Gastroesophageal sphincter (tissue), 4 donors: ENCODE measurements at regions not wholly inside any gene's neighbourhood (a gene's known extent, or its start where the extent isn't known, plus 50 kb on each side); places are given as distances from the start of the nearest gene placed in this dataset.
"Not testable (repeated sequence)": the region's sequence is repeated elsewhere in the genome, so short reads cannot be mapped to it uniquely, and the experiment has no call there.

Experiments
- ATAC-seq: fragments of 150-250 bp; one replicate; pipeline ENCODE4 v1.9.1; 2016; ENCODE audit warnings: mild to moderate bottlenecking, moderate library complexity
- H3K27ac ChIP-seq, 4 donors: fragments of 200-600 bp; sonication (generic) in 3 of 4; 1 replicate in 3 of 4; 2 replicates in 1 of 4; pipeline ENCODE4 v1.5.1; 2016 to 2019
- H3K27me3 ChIP-seq: fragments of 200-600 bp; sonication (generic); one replicate; pipeline ENCODE4 v1.5.1; 2019
- H3K36me3 ChIP-seq, 2 donors: fragments of 200-600 bp; sonication (generic); one replicate each; pipeline ENCODE4 v1.5.1; 2019; ENCODE audit warnings: control low read depth in 1 of 2
- H3K4me1 ChIP-seq, 3 donors: fragments of 200-600 bp; sonication (generic); 1 replicate in 2 of 3; 2 replicates in 1 of 3; pipeline ENCODE4 v1.5.1; 2016 to 2019; ENCODE audit warnings: control low read depth in 2 of 3
- H3K4me3 ChIP-seq, 2 donors: fragments of 200-600 bp; sonication (generic); one replicate each; pipeline ENCODE4 v1.5.1; 2019; ENCODE audit warnings: mild to moderate bottlenecking in 1 of 2, moderate library complexity in 1 of 2
- H3K9me3 ChIP-seq, 3 donors: fragments of 200-600 bp; sonication (generic); one replicate each; pipeline ENCODE4 v1.5.1; 2017 to 2019; ENCODE audit warnings: control low read depth in 2 of 3
- EP300 ChIP-seq: sonication (generic); formaldehyde crosslinking; IDR thresholded peaks from one replicate; pipeline ENCODE4 v1.6.1; 2017; ENCODE audit warnings: antibody characterized with exemption, mild to moderate bottlenecking
- POLR2A ChIP-seq, 2 donors: fragments of 450-650 bp; IDR thresholded peaks; one replicate each; pipeline ENCODE4 v1.6.1; 2017; ENCODE audit warnings: antibody characterized with exemption in 2 of 2, mild to moderate bottlenecking in 2 of 2, moderate library complexity in 1 of 2
- POLR2AphosphoS5 ChIP-seq: sonication (generic); formaldehyde crosslinking; IDR thresholded peaks from one replicate; pipeline ENCODE4 v1.6.1; 2017; ENCODE audit warnings: antibody characterized with exemption
- WGBS, 2 donors: methylation state at CpG; one replicate each; pipeline ENCODE4 v1.1.5; 2018; ENCODE audit warnings: low coverage in 1 of 2; 5-methylcytosine and 5-hydroxymethylcytosine counted together
- TF ChIP-seq, protein P1 (sequence below), 4 experiments: fragments of 200-600 bp in 2 of 4; fragments of 450-650 bp in 2 of 4; sonication (generic) in 1 of 4; IDR thresholded peaks; one replicate each; pipeline ENCODE4 v1.5.1; 2017 to 2019; ENCODE audit warnings: antibody characterized with exemption in 4 of 4, mild to moderate bottlenecking in 2 of 4, moderate library complexity in 2 of 4

DNA sequence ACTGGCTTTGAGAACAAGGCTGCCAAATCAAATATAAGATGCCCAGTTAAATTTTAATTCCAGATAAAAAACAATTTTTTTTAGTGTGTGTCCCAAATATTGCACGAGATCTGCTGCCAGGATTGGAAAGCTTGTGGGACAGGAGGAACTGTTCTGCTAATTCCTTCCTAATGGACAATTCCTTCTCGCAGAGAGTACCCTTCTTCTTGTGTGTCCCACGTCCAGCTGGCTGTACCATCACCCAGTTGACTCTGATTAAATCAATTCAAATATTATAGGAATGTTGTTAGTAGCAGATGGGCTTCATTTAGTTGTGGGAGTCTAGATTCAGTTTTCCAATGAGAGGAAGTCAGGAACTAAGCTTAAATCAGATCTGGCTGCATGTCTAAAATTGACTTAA is 347.9 kb upstream of the ATP10A start:
- Histone ChIP-seq H3K27me3 (no peaks in the 10 kb centered on the region), H3K27ac (no peak overlapping the region), H3K4me3 (no peak overlapping the region), H3K36me3 (no peaks in the 10 kb centered on the region), H3K9me3 (no peaks in the 10 kb centered on the region), H3K4me1 (no peaks in the 10 kb centered on the region)
- no peak for ATAC-seq
- 51 to 52% methylated on average over 2 to 3 of the region's 3 CpGs for WGBS, 2 donors
- TF ChIP-seq POLR2A (IDR thresholded peaks at IDR 0.05), result no peak

DNA sequence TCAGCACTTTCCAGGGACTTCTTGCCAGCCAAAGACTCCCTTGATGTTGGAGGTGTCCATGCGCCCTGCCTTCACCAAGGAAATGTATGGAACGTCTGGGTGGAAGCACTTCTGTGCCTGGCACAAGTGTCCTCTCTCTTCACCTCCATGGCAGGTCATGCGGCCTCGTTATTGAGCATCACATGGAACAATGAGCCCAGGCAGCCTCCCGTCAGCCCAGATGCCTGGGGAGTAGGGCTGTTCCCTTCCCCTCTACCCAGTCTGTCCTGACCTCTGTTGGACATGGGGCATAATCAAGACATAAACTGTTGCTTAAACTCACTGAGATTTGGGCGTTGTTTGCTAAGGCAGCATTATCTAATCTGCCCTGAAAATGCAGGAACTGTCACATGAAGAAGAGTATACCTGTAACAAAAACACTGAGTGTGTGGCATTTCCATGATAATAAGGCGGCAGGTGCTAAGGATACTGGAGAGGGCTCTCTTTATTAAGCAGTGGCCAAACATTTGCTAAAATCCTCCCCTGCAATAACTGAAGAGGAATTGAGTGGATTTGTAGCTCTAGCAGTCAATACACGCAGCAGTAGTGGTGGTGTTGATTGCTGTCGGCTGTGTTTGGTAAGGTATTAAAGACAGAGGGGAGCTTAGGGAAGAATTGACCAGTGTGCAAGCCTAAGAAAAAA is 338.2 kb upstream of the ATP10A start:
- no peak overlapping the region for H3K27ac ChIP-seq
- TF ChIP-seq, protein P1, sequence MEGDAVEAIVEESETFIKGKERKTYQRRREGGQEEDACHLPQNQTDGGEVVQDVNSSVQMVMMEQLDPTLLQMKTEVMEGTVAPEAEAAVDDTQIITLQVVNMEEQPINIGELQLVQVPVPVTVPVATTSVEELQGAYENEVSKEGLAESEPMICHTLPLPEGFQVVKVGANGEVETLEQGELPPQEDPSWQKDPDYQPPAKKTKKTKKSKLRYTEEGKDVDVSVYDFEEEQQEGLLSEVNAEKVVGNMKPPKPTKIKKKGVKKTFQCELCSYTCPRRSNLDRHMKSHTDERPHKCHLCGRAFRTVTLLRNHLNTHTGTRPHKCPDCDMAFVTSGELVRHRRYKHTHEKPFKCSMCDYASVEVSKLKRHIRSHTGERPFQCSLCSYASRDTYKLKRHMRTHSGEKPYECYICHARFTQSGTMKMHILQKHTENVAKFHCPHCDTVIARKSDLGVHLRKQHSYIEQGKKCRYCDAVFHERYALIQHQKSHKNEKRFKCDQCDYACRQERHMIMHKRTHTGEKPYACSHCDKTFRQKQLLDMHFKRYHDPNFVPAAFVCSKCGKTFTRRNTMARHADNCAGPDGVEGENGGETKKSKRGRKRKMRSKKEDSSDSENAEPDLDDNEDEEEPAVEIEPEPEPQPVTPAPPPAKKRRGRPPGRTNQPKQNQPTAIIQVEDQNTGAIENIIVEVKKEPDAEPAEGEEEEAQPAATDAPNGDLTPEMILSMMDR (IDR thresholded peaks at IDR 0.05), result no peak
- TF ChIP-seq POLR2A (IDR thresholded peaks at IDR 0.05) (no peak), POLR2AphosphoS5 (no peak), EP300 (no peak)
- no peak overlapping the region for H3K4me3 ChIP-seq
- H3K36me3 ChIP-seq, result no peaks in the 10 kb centered on the region
- H3K27me3 ChIP-seq, result no peaks in the 10 kb centered on the region
- ATAC-seq, result no peak
- WGBS, 2 donors, result 69 to 79% methylated on average over 5 to 9 of the region's 9 CpGs
- no peaks in the 10 kb centered on the region for H3K4me1 ChIP-seq
- no peaks in the 10 kb centered on the region for H3K9me3 ChIP-seq

DNA sequence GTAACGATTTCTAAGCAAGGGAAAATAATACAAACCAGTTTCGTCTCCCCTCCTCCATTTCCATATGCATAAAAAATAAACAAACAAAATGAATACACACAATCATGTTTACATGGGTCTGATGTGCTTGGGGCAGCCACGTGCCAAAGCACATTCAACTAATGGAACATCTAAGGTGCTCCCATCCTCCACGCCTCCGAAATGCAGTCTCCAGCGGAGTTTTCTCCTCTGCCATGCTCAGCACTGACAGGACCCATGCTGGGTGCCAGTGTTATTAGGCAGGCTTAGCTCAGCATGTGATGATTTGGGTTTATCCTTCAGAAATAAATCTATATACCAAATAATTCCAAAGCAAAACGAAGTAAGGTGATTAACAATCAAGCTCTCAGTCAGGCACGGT is 337.3 kb upstream of the ATP10A start:
- H3K27me3 ChIP-seq, result no peaks in the 10 kb centered on the region
- WGBS, 2 donors, result 41 to 74% methylated on average over 6 to 7 of the region's 8 CpGs

DNA sequence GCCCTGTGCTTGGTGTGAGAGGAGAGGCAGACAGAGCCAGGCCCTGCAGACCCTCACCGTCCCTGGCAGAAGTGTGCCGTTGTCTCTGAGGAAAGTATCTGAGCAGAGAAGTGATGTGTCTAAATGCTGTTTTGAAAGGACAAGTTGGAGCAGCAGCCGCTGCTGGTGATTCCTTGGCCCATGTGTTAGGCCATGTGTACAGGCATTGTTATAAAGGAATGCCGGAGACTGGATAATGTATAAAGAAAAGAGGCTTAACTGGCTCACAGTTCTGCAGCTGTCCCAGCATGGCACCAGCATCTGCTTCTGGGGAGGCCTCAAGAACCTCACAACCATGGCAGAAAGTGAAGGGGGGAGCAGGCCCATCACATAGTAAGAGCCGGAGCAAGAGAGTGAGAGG is 334.6 kb upstream of the ATP10A start:
- TF ChIP-seq, protein P1 (IDR thresholded peaks at IDR 0.05), result no peak
- TF ChIP-seq POLR2AphosphoS5, result no peak
- no peak for TF ChIP-seq POLR2A (IDR thresholded peaks at IDR 0.05)
- TF ChIP-seq EP300, result no peak
- ATAC-seq, result no peak
- Histone ChIP-seq H3K27ac (no peak overlapping the region), H3K9me3 (no peaks in the 10 kb centered on the region), H3K36me3 (no peaks in the 10 kb centered on the region), H3K4me3 (no peak overlapping the region), H3K4me1 (no peaks in the 10 kb centered on the region), H3K27me3 (no peaks in the 10 kb centered on the region)
- WGBS, 2 donors, result 80 to 100% methylated on average over 1 to 3 of the region's 5 CpGs

More for the DNA sequence above, 337.3 kb upstream of the ATP10A start:
- TF ChIP-seq EP300 (no peak), POLR2A (IDR thresholded peaks at IDR 0.05) (no peak)
- no peak overlapping the region for H3K4me3 ChIP-seq
- no peaks in the 10 kb centered on the region for H3K9me3 ChIP-seq
- ATAC-seq, result no peak
- no peaks in the 10 kb centered on the region for H3K4me1 ChIP-seq
- no peaks in the 10 kb centered on the region for H3K36me3 ChIP-seq
- H3K27ac ChIP-seq, result no peak overlapping the region

DNA sequence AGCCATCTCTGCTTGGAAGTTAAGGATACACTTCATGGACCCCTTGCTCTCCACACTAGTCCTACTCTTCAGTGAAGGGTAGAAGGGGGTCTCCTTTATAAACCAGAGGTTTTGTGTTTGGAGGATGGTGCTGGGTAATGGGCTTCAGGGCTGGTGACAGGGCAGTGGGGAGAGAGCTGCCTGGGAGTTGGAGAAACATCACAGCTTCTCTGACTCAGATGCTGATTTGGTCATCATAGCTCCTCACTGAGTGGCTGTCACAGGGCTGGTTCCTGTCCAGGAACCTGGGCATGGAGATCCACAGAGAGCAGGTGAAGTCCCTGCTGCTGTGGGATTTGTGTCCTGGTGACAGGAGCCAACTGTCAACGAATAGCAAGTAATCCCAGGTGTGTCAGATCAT is 333.9 kb upstream of the ATP10A start:
- Histone ChIP-seq H3K4me3 (no peak overlapping the region), H3K4me1 (no peaks in the 10 kb centered on the region), H3K36me3 (no peaks in the 10 kb centered on the region), H3K27me3 (no peaks in the 10 kb centered on the region), H3K27ac (no peak overlapping the region), H3K9me3 (no peaks in the 10 kb centered on the region)
- TF ChIP-seq POLR2A (IDR thresholded peaks at IDR 0.05) (no peak), POLR2AphosphoS5 (no peak), EP300 (no peak)
- TF ChIP-seq, protein P1 (IDR thresholded peaks at IDR 0.05), result no peak
- WGBS, 2 donors, result no CpG with 5 or more reads among the region's 1 CpG
- no peak for ATAC-seq

DNA sequence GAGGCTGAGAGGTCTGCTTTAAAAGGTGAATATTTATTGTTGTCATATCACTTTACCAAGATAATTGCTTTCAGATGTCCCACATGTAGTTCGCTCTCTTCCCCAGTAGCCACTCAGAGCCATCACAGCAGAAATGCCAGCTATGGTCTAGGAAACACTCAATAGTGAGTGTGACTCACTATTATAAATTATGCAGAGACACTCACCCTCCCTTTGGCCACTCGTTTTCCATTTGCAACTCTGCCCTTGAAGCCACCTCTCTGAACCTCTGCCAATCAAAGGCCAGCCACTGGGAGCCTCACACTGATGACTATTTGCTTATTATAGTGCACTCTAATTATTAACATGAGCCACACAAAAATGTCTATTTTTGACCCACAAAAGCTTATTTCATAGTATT is 328.1 kb upstream of the ATP10A start:
- 54 to 60% methylated on average over 2 of the region's 2 CpGs for WGBS, 2 donors
- Histone ChIP-seq H3K36me3 (no peaks in the 10 kb centered on the region), H3K4me3 (no peak overlapping the region), H3K27me3 (no peaks in the 10 kb centered on the region), H3K9me3 (no peaks in the 10 kb centered on the region), H3K4me1 (no peaks in the 10 kb centered on the region), H3K27ac (no peak overlapping the region)
- TF ChIP-seq POLR2AphosphoS5, result no peak
- ATAC-seq, result no peak

DNA sequence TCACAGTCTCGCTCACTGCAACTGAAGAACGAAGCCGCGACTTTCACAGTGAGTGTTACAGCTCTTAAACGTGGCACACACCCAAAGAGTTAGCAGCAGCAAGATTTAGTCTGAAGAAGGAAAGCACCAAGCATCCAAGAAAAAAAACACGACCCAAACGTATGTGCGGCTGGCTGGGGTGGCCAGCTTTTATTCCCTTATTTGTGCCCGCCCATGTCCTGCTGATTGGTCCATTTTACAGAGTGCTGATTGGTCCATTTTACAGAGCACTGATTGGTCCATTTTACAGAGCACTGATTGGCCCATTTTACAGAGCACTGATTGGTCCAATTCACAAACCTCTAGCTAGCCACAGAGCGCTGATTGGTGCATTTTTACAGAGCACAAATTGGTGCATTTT is 323.0 kb upstream of the ATP10A start:
- 87% methylated on average over 8 of the region's 10 CpGs; no CpG with 5 or more reads in 1 of the 2 donors for WGBS, 2 donors
- ATAC-seq, result not testable (repeated sequence)

More for the DNA sequence above, 323.0 kb upstream of the ATP10A start:
- not testable (repeated sequence) for H3K36me3 ChIP-seq, H3K4me3 ChIP-seq, H3K4me1 ChIP-seq, H3K9me3 ChIP-seq, H3K27ac ChIP-seq, H3K27me3 ChIP-seq
